Gastroesophageal sphincter (tissue), 3 donors: ENCODE measurements at regions not wholly inside any gene's neighbourhood (a gene's known extent, or its start where the extent isn't known, plus 50 kb on each side); places are given as distances from the start of the nearest gene placed in this dataset.

Experiments
- CTCF ChIP-seq, 4 experiments: fragments of 200-600 bp in 2 of 4; fragments of 450-650 bp in 2 of 4; sonication (generic) in 1 of 4; IDR thresholded peaks; one replicate each; pipeline ENCODE4 v1.5.1; 2017 to 2019; ENCODE audit warnings: antibody characterized with exemption in 4 of 4, mild to moderate bottlenecking in 2 of 4, moderate library complexity in 2 of 4
- EP300 ChIP-seq: sonication (generic); formaldehyde crosslinking; IDR thresholded peaks from one replicate; pipeline ENCODE4 v1.6.1; 2017; ENCODE audit warnings: antibody characterized with exemption, mild to moderate bottlenecking

- TF ChIP-seq CTCF (IDR thresholded peaks at IDR 0.05) = no peak
- no peak for TF ChIP-seq EP300
These were observed 104.7 kb upstream of the NABP1 start for GRCh38 chr2:191573216-191573615.
